PC-3 (cell line): ENCODE measurements at regions not wholly inside any gene's neighbourhood (a gene's known extent, or its start where the extent isn't known, plus 50 kb on each side); places are given as distances from the start of the nearest gene placed in this dataset.

Experiments used
- ATAC-seq: fragments of 200-7000 bp; cut with Tn5 transposase; 2 replicates; pipeline ENCODE4 v1.9.1; 2020; ENCODE audit warnings: mild to moderate bottlenecking, moderate library complexity
- BruUV-seq: library from RNA; stranded (reverse); fragments of 400-500 nt; replicated peaks from 2 replicates; lab custom pipeline; 2021; lab: Mats Ljungman, UMichigan
- CTCF ChIA-PET: fragments of 300-600 bp; sonication (Branson Sonifier 250); formaldehyde crosslinking; loops from one replicate; lab custom pipeline; 2022; ENCODE audit warnings: antibody characterized with exemption; lab: Charles Lee
- POLR2A ChIA-PET: fragments of 300-600 bp; sonication (Branson Sonifier 250); formaldehyde crosslinking; loops from one replicate; lab custom pipeline; 2022; ENCODE audit warnings: antibody characterized with exemption; ENCODE audit not compliant: unreplicated experiment; lab: Charles Lee
- DNase-seq: peaks from one replicate; pipeline ENCODE4 v3.0.0-alpha.2; 2015
- H2AFZ ChIP-seq: fragments of 300-600 bp; sonication (generic); 2 replicates; pipeline ENCODE4 v1.6.0; 2016; ENCODE audit warnings: antibody characterized with exemption, low read length
- H3F3A ChIP-seq: fragments of 300-600 bp; sonication (generic); one replicate; pipeline ENCODE4 v1.6.0; 2017; ENCODE audit warnings: antibody characterized with exemption, low read length, control low read depth, mild to moderate bottlenecking; ENCODE audit not compliant: unreplicated experiment
- H3K27ac ChIP-seq: fragments of 300-600 bp; sonication (generic); 2 replicates; pipeline ENCODE4 v1.5.1; 2016; ENCODE audit warnings: mild to moderate bottlenecking, low read length
- H3K27me3 ChIP-seq: fragments of 300-600 bp; sonication (generic); 2 replicates; pipeline ENCODE4 v1.6.1; 2016; ENCODE audit warnings: low read length, mixed read lengths
- H3K36me3 ChIP-seq: fragments of 300-600 bp; sonication (generic); 2 replicates; pipeline ENCODE4 v1.6.1; 2016; ENCODE audit warnings: low read depth, mixed run types, low read length, mixed read lengths
- H3K4me1 ChIP-seq: fragments of 300-600 bp; sonication (generic); 2 replicates; pipeline ENCODE4 v1.5.1; 2016; ENCODE audit warnings: low read length; ENCODE audit not compliant: insufficient read depth
- H3K4me2 ChIP-seq: fragments of 300-600 bp; sonication (generic); 2 replicates; pipeline ENCODE4 v1.6.0; 2016; ENCODE audit warnings: low read length
- H3K4me3 ChIP-seq: fragments of 300-600 bp; sonication (generic); 2 replicates; pipeline ENCODE4 v1.5.1; 2016; ENCODE audit warnings: mild to moderate bottlenecking, low read length, mixed read lengths
- H3K79me2 ChIP-seq: fragments of 300-600 bp; sonication (generic); 2 replicates; pipeline ENCODE4 v1.6.1; 2017; ENCODE audit warnings: low read length, mixed read lengths
- H3K9ac ChIP-seq: fragments of 300-600 bp; sonication (generic); 2 replicates; pipeline ENCODE4 v1.6.0; 2016; ENCODE audit warnings: mild to moderate bottlenecking, low read length
- H3K9me2 ChIP-seq: fragments of 300-600 bp; sonication (generic); replicated peaks from 2 replicates; pipeline ENCODE4 v1.6.1; 2016; ENCODE audit warnings: mixed run types, low read length, mixed read lengths
- H3K9me3 ChIP-seq: fragments of 300-600 bp; sonication (generic); 2 replicates; pipeline ENCODE4 v1.6.1; 2016; ENCODE audit warnings: low read length, mixed read lengths
- H4K20me1 ChIP-seq: fragments of 300-600 bp; sonication (generic); 2 replicates; pipeline ENCODE4 v1.6.1; 2016; ENCODE audit warnings: low read length, mixed read lengths
- CTCF ChIP-seq: fragments of 300-600 bp; sonication (generic); conservative IDR thresholded peaks from 2 replicates; pipeline ENCODE4 v1.5.1; 2017; ENCODE audit warnings: antibody characterized with exemption, low read depth, mild to moderate bottlenecking, low read length
- EZH2 ChIP-seq: fragments of 300-600 bp; sonication (generic); IDR thresholded peaks from one replicate; pipeline ENCODE4 v1.6.1; 2017; ENCODE audit warnings: antibody characterized with exemption, mild to moderate bottlenecking, low read length; ENCODE audit not compliant: unreplicated experiment
- EZH2phosphoT487 ChIP-seq: fragments of 300-600 bp; sonication (generic); IDR thresholded peaks from 2 replicates; pipeline ENCODE4 v1.6.1; 2018; ENCODE audit warnings: mild to moderate bottlenecking, antibody characterized with exemption, low read length, borderline replicate concordance
- intact Hi-C: fragments of 100-400 bp; cut with micrococcal nuclease; formaldehyde crosslinking; loops from 2 replicates; pipeline ENCODE4 v1.9.0; 2023

- POLR2A ChIA-PET = no interaction called here
- no peaks in the 10 kb centered on the region for H3F3A ChIP-seq
- CTCF ChIA-PET = no interaction called here
- no peaks in the 10 kb centered on the region for H3K9me3 ChIP-seq
- BruUV-seq = no TSS peak
- no peak overlapping the region for H3K9ac ChIP-seq
- no peaks in the 10 kb centered on the region for H3K9me2 ChIP-seq
- no peak for ATAC-seq
- no peak overlapping the region for H2AFZ ChIP-seq
- no peak overlapping the region for H3K4me3 ChIP-seq
- H4K20me1 ChIP-seq = no peaks in the 10 kb centered on the region
- no peak for TF ChIP-seq EZH2
- TF ChIP-seq EZH2phosphoT487 = no peak
- TF ChIP-seq CTCF = no peak
- DNase-seq = no peak
- no peaks in the 10 kb centered on the region for H3K36me3 ChIP-seq
- no peak overlapping the region for H3K4me2 ChIP-seq
- H3K27me3 ChIP-seq = no peaks in the 10 kb centered on the region
- no peaks in the 10 kb centered on the region for H3K4me1 ChIP-seq
- intact Hi-C loops = no loop called here
- no peaks in the 10 kb centered on the region for H3K79me2 ChIP-seq
- H3K27ac ChIP-seq = no peak overlapping the region
Observed at GRCh38 chr2:167874812-167875211, 372.6 kb downstream of the STK39 start.

GRCh38 chr2:167871286-167871685 lies 376.1 kb downstream of the STK39 start:
- Histone ChIP-seq H3K4me2 (no peak overlapping the region), H2AFZ (no peak overlapping the region), H4K20me1 (no peaks in the 10 kb centered on the region), H3K9me3 (no peaks in the 10 kb centered on the region), H3K4me3 (no peak overlapping the region), H3K79me2 (no peaks in the 10 kb centered on the region), H3F3A (no peaks in the 10 kb centered on the region), H3K27ac (no peak overlapping the region), H3K4me1 (no peaks in the 10 kb centered on the region), H3K36me3 (no peaks in the 10 kb centered on the region), H3K9me2 (no peaks in the 10 kb centered on the region), H3K9ac (no peak overlapping the region), H3K27me3 (no peaks in the 10 kb centered on the region)
- POLR2A ChIA-PET = no interaction called here
- ATAC-seq = no peak
- TF ChIP-seq EZH2 (no peak), EZH2phosphoT487 (no peak), CTCF (no peak)
- CTCF ChIA-PET = no interaction called here
- DNase-seq = no peak
- intact Hi-C loops = no loop called here
- no TSS peak for BruUV-seq

GRCh38 chr2:167869200-167869599 lies 378.2 kb downstream of the STK39 start:
- Histone ChIP-seq H3F3A (no peaks in the 10 kb centered on the region), H3K9me2 (no peaks in the 10 kb centered on the region), H3K4me2 (no peak overlapping the region), H3K36me3 (no peaks in the 10 kb centered on the region), H3K27me3 (no peaks in the 10 kb centered on the region), H3K4me1 (no peaks in the 10 kb centered on the region), H3K27ac (no peak overlapping the region), H2AFZ (no peak overlapping the region), H3K9ac (no peak overlapping the region), H3K9me3 (no peaks in the 10 kb centered on the region), H3K79me2 (no peaks in the 10 kb centered on the region), H4K20me1 (no peaks in the 10 kb centered on the region), H3K4me3 (no peak overlapping the region)
- TF ChIP-seq CTCF (0 out of 2 replicates have a peak, but pooled peaks have one; percentile 20), EZH2 (no peak), EZH2phosphoT487 (no peak)
- intact Hi-C loops = loop anchor here (10.0 kb wide), 1 partner anchor 246 kb away; no protein-coding TSS in a partner anchor
- CTCF ChIA-PET = no interaction called here
- POLR2A ChIA-PET = no interaction called here
- ATAC-seq (no peak), DNase-seq (peak; percentile 7)
- no TSS peak for BruUV-seq
